HCT116 (cell line): ENCODE measurements at regions not wholly inside any gene's neighbourhood (a gene's known extent, or its start where the extent isn't known, plus 50 kb on each side); places are given as distances from the start of the nearest gene placed in this dataset.

Source experiments
- CTCF ChIP-seq, 3 experiments: fragments of 200-600 bp in 1 of 3; sonication (generic) in 1 of 3; IDR thresholded peaks in 2 of 3; conservative IDR thresholded peaks in 1 of 3; 2 replicates each; pipeline ENCODE4 v1.5.1; 2012 to 2017; ENCODE audit warnings: low read depth in 2 of 3, low read length in 2 of 3, antibody characterized with exemption in 1 of 3, borderline replicate concordance in 1 of 3, control low read depth in 1 of 3, mild to moderate bottlenecking in 1 of 3, mixed read lengths in 1 of 3, mixed run types in 1 of 3, moderate library complexity in 1 of 3; ENCODE audit not compliant: insufficient read depth in 1 of 3
- EGR1 ChIP-seq: IDR thresholded peaks from 2 replicates; pipeline ENCODE4 v1.6.1; 2012; ENCODE audit warnings: low read depth
- EZH2 ChIP-seq: fragments of 200-600 bp; sonication (generic); IDR thresholded peaks from 2 replicates; pipeline ENCODE4 v1.6.1; 2017; ENCODE audit warnings: antibody characterized with exemption, mixed run types
- EZH2phosphoT487 ChIP-seq: fragments of 200-600 bp; IDR thresholded peaks from 2 replicates; pipeline ENCODE4 v1.6.1; 2018; ENCODE audit warnings: antibody characterized with exemption, borderline replicate concordance
- POLR2A ChIP-seq: IDR thresholded peaks from 2 replicates; pipeline ENCODE4 v1.7.0; 2011; ENCODE audit warnings: borderline replicate concordance; ENCODE audit not compliant: insufficient read depth, insufficient read length; ENCODE audit errors: extremely low read depth
- POLR2AphosphoS5 ChIP-seq: IDR thresholded peaks from 2 replicates; pipeline ENCODE4 v1.6.1; 2011; ENCODE audit warnings: mild to moderate bottlenecking, low read depth, low read length, moderate library complexity
- RAD21 ChIP-seq: IDR thresholded peaks from 2 replicates; pipeline ENCODE4 v1.6.1; 2012; ENCODE audit warnings: low read depth, mild to moderate bottlenecking
- SIN3A ChIP-seq: IDR thresholded peaks from 2 replicates; pipeline ENCODE4 v1.6.1; 2012; ENCODE audit warnings: low read depth
- SP1 ChIP-seq: IDR thresholded peaks from 2 replicates; pipeline ENCODE4 v1.6.1; 2012; ENCODE audit warnings: low read depth
- ZBTB33 ChIP-seq: IDR thresholded peaks from 2 replicates; pipeline ENCODE4 v1.6.1; 2011; ENCODE audit warnings: mild to moderate bottlenecking, low read length, moderate library complexity; ENCODE audit not compliant: insufficient replicate concordance; ENCODE audit errors: extremely low read depth
- ZFX ChIP-seq: fragments of 450-650 bp; IDR thresholded peaks from 2 replicates; pipeline ENCODE4 v1.6.1; 2017
- ZNF274 ChIP-seq: fragments of 200-500 bp; sonication (Bioruptor generic); IDR thresholded peaks from 2 replicates; pipeline ENCODE4 v1.6.1; 2014; ENCODE audit warnings: mild to moderate bottlenecking, low read depth, low read length, inconsistent platforms

- TF ChIP-seq CTCF (IDR thresholded peaks at IDR 0.05 in 2 of 3, conservative IDR thresholded peaks at IDR 0.05 in 1 of 3; ENCODE audit: borderline replicate concordance in 1 of 3, insufficient read depth in 1 of 3, low read depth in 2 of 3, low read length in 2 of 3) (no peak), SIN3A (no peak), POLR2A (no peak), ZBTB33 (no peak), EZH2 (no peak), RAD21 (no peak), EZH2phosphoT487 (no peak), SP1 (no peak), ZNF274 (no peak), POLR2AphosphoS5 (no peak), ZFX (no peak), EGR1 (no peak)
Measured at GRCh38 chr1:115567431-115567830, 74.3 kb upstream of the VANGL1 start.
